ENCODE measurements at regions not wholly inside any gene's neighbourhood (a gene's known extent, or its start where the extent isn't known, plus 50 kb on each side); places are given as distances from the start of the nearest gene placed in this dataset.

DNA sequence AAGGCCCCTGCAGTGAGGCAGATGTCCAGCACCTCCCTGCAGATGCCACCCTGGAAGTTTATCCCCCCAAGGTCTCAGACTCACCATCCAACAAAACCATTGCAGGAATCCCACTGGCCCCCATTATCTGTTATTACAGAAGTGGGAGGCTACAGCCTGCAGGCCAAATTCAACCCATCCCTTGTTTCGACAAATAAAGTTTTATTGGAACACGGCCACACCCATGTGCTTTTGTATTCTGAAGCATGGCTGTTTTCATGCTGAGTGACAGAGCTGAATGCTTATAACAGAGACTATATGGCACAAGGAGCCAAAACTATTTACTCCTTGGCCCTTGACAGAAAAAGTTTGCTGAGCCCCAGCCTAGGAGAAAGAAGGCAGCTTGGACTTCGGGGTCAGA lies 428.8 kb downstream of the CDK5RAP2 start:
- intact Hi-C loops (cut with DNase I), result no loop called here
- no peak for DNase-seq

DNA sequence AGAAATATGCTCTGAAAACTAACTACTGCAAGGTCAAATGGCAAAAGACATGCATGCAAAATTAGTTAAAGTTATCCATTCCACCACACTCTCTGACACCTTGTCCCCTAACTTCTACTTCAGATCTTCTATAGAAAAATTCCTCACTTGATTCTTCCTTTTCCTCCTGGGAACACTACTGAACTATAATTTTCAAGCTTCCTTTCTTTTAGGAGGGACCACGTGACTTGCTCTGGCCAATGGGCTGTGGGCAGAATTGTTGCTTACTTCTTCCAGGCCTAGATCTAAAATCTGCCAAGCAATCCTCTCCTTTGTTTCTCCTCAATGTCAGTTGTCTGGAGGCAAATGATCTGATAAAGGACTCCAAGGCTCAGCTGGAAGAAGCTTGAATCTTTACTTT lies 441.0 kb downstream of the CDK5RAP2 start:
- DNase-seq, result no peak
- intact Hi-C loops (cut with DNase I), result no loop called here

DNA sequence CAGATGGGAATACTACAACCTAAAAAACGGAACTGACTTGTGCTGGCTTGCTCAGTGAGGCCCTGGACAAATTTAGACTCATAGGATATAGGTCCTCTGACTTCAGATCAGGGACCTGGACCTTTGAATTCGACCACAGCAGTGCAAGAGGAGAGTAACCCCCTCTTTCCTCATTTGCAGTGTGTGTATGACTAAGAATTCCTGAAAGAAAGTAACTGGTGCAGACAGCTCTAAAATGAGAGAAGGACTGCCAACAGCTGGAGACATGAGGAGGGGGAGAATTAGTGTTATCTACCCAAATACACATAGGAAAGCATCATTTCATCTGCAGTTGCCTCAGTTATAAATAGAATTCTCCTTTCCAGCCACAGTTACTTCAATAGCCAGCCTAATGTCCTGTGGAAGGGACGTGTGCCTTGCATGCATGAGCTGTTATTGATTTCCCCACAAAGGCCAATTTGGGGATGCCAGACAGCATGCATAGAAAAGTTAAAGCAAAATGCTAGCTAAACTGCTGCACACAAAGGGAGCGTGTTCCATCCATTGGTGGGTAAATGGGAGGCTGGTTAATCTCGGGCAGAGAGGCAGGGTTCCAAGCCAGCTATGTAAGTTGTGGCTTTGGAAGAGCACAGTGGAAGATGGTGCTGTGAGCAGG lies 442.7 kb downstream of the CDK5RAP2 start:
- intact Hi-C loops (cut with DNase I), result no loop called here
- no peak for DNase-seq

DNA sequence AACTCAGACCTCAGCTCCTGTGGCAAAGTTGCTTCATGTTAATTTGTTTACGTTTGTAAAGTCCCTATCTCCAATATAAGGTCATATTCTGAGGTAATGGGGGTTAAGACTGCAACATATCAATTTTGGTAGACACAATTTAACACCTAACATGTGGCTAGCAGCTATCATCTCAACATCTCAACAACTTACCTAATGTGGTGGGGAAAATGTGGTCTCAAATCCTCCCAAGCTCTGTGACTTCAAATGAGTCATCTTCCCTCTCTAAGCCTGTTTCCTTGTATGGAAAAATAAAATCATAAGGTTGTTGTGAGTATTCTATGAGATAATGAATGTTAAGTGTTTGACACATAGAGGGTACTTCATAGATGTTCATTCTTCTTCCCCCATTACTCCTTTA lies 443.3 kb downstream of the CDK5RAP2 start:
- intact Hi-C loops (cut with DNase I), result no loop called here
- DNase-seq, result no peak

DNA sequence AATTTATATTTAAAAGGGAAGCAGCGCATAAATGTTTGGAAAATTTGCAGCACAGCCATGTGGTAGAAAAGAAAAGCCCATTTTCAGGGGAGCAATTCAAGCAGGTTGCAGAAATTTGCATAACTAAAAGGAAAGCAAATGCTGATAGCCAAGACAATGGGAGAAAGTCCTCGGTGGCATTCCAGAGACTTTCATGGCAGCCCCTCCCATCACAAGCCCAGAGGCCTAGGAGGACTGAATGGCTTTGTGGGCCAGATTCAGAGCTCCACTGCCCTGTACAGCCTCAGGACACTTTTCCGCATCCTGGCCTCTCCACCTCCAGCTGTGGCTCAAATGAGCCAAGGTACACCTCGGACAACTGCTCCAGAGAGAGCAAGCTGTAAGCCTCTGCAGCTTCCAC lies 462.9 kb downstream of the CDK5RAP2 start:
- DNase-seq, result no peak
- intact Hi-C loops (cut with DNase I), result no loop called here

DNA sequence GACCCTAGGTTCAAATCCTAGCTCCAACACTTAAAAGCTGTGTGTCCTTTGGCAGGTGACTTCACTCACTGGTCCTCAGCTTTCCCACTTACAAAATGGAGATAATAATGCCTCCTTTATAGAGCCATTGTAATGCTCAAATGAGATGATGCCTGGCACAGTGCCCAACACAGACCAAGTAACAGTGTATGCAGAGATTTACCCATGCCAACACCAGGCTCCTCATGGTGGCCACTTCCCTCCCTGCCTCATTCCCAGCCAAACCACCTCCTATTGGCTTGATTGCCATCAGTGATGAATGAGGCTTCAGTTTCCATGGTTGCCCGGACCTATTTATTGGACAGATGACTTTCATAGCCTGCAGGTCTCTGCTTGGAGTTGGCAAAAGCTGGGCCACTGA lies 469.4 kb downstream of the CDK5RAP2 start:
- DNase-seq, result peak in 1 of 10 donors; percentile 21
- intact Hi-C loops (cut with DNase I), result no loop called here

DNA sequence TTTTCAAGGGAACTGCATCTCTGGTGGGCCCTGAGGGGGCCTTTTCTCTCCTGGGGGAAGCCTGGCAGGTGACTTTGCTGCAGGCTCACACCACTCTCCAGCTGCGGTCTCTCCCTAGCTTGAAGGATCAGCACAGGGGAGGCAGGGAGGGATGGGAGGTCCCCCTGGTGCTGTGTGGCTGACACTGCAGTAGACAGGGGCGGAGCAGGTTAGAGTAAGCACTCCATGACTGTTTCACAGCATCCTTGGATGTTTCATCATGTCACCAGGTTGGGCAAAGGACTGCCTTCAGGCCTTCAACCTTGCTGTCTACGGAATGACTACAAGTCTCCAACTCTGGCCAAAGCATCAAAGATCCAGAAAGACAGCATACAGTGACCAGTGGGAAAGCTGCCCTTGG lies 470.7 kb downstream of the CDK5RAP2 start:
- intact Hi-C loops (cut with DNase I), result no loop called here
- DNase-seq, result peak in 1 of 10 donors; percentile 77

DNA sequence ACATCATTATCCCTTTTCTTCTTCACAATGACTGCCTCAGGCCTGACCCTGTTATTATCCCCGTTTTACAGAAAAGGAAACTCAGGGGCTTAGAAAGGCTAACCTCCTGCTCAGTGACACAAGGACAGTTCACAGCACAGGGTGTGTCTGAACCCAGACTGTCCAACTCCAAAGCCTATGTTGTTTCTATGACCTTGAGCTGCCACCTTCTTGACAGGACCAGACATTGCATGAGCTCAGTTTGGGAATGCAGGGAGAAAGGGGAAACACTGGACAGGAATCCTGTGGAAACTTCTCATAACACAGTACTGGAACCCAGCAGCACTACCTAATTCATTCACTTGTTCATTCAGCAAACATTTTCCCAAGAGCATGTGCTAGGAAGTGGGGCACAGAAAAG lies 472.8 kb downstream of the CDK5RAP2 start:
- no peak for DNase-seq
- intact Hi-C loops (cut with DNase I), result no loop called here

DNA sequence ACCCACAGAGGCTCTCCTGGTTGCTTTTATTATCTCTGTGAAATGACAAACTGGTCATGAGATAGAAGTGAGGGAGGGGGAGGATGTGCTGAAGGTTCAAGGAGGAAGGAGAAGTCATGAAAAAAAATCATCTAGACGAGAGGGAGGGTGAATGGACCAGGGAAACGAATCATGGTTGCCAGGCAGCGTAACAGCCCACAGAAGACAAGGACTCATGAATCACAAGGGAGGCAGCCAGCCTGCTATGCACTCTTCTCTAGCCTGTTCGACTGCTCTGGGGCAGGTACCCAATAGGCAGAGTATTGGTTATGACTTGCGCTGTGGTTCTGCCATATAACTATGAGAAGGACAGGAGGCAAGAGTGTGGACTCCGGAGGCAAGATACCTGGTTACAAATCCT lies 475.2 kb downstream of the CDK5RAP2 start:
- intact Hi-C loops (cut with DNase I), result no loop called here
- DNase-seq, result no peak

DNA sequence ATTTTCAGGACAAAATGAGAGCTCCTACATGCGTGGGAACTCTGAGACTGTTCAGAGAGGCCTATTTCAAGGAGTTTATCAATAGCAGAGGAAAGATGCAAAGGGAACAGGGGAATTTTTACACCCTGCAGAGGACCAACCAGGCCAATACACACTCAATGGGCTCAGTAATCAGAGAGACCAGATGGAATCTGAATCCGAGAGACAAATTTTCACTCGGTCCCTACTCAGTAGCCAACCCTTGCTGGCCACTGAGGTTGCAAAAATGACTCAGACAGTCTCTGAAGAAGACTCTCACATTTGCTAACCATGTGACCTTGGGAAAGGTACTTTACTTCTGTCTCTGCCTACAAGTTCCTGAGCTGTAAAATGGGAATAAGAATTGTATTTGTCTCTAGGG lies 479.4 kb downstream of the CDK5RAP2 start:
- no peak for DNase-seq
- intact Hi-C loops (cut with DNase I), result no loop called here

DNA sequence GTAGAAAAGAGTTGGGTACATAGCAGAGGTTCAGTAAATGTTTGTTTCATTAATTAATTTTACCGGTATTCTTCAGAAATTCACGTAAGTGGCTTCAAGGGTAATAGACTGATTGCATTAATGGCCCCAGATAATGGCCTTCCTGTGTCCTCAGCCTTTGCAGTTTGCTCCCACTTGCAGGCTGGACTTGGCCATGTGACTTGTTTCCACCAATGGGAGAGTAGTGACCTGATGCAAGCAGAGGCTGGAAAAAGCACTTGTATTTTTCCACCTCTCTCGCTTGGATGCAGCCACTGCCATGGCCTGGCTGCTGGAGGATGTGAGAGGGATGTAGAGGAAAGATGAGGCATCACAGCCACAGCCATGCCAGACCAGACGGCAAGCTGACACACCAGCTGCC lies 480.9 kb downstream of the CDK5RAP2 start:
- peak in 1 of 10 donors; percentile 74 for DNase-seq
- intact Hi-C loops (cut with DNase I), result no loop called here

DNA sequence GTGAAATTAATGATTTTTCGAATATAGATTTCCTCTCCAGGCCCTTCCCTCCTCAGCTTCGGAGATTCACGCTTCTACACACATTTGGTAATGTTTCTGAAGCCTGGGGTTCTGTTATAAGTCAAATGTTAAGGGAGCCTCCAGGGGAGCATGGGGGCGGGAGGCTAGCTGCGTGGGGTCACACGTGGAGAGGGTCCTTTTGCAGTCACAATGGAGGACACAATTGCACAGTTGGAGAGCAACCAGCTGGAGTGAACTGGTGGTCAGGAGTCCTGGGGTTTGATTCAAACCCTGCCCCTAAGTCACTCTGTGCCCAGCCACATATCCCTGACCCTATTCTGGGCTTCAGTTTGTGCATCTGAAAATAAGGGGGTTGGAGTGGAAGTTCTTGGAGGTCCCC lies 481.4 kb downstream of the CDK5RAP2 start:
- intact Hi-C loops (cut with DNase I), result no loop called here

DNA sequence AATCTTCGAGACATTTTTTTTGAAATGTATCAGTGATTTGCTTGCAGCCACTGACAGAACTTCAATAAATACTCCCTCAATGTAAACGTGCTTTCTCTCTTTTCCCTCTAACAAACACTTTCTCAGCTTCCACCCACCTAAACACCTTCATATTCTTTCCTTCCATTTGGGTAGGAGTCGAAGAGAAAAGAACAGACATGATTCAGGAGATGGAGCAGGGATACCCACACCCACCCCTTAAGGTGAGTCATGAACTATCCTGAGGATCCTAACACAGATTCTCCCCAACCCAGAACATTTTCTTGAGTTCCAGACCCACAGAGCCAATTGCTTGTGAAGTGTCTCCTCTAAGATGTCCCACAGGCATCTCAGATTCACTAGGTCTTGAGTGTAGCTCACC lies 488.8 kb downstream of the CDK5RAP2 start:
- intact Hi-C loops (cut with DNase I), result no loop called here

More for the DNA sequence above, 481.4 kb downstream of the CDK5RAP2 start:
- no peak for DNase-seq

DNA sequence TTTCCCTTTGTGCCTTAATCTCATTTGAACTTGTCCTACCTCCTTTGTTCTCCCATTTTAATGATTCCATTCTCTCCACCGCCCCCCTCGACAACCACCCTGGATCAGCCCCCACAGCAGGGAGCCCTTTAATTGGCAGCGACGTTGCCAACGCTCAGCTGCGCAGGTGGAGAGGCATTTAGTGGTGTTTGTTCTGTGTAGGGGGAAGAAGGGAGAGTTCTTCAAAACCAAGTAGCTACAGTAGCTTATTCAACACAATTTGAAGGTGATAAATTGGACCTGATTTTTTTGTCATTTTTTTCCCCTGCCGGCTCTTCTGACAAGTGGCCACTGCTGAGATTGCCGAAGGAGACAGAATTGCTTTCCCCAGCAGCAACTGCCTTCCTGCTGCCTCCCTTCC lies 499.1 kb downstream of the CDK5RAP2 start:
- intact Hi-C loops (cut with DNase I), result no loop called here

More for the DNA sequence above, 488.8 kb downstream of the CDK5RAP2 start:
- DNase-seq, result no peak

DNA sequence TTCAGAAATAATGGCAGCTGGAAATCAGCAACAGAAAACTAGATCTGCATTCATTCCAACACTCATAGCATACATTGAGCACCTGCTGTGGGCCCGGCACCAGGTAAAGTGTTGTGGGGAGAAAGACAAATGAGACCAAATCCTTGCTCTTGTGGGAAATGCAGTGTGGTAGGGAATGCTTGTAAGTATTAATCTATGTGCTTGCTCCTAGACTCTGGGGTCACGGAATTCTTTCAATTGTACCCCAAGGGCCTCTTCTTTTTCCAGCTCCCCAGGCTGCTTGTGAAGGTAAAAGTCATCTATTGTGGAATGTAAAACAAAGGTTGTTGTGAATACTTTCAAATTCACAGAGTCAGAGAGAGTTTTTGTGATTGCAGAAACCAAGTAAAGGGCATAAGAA lies 501.9 kb downstream of the CDK5RAP2 start:
- no peak for DNase-seq
- intact Hi-C loops (cut with DNase I), result no loop called here

More for the DNA sequence above, 499.1 kb downstream of the CDK5RAP2 start:
- DNase-seq, result no peak

DNA sequence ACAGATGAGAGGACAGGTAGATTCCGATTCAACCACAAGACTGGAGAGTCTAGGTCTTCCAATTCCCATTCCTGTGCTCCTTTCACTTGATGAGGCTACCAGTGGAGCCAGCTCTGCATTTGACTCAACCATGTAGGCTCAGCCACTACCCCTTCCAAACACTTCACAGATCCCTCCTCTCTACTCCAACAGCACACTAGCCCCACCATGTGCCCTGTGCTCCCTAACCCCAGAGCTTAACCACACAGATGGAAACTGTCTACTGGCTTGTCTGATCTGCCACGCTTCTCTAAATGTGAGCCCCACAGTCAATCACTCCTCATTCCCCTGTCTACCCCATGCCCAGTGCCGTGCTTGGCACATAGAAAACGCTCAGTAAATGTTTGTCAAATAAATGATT lies 508.2 kb downstream of the CDK5RAP2 start:
- intact Hi-C loops (cut with DNase I), result no loop called here
- no peak for DNase-seq

DNA sequence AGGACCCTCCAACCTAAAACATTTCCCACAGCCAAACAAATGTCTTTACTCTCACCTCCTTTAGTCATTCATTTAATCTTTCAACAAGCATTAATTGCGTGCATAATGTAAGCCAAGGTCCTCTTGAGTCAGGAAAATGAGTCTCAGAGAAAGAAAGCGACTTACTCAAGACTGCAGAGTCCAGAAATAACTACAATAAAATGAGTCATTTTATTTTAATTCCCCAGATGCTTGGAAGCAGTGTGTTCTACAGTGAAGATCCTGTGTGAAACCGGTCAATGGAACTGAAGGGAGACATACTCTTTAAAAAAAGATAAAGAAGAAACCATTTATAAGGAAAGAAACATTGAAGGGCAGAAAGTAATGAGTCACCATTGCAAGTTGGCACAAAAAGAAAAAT lies 513.7 kb downstream of the CDK5RAP2 start:
- no peak for DNase-seq
- intact Hi-C loops (cut with DNase I), result no loop called here

DNA sequence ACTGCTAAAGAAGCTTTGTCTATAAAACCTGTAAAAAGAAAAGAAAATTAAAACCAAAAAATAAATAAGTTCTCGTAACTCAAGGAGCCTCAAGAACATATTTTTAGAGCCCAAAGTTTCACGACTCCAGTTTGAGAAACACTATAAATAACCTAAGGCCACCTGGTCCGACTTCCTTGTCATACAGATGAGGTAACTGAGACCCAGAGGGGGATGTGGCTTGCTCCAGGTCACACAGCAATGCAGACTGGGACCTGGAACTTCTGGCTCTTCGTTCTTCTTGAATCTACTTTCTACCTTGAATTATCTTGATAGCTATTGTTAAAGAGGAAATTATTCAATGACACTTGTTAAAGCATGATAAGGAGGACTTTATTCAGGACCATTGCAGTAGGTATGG lies 514.8 kb downstream of the CDK5RAP2 start:
- intact Hi-C loops (cut with DNase I), result no loop called here
- no peak for DNase-seq

DNA sequence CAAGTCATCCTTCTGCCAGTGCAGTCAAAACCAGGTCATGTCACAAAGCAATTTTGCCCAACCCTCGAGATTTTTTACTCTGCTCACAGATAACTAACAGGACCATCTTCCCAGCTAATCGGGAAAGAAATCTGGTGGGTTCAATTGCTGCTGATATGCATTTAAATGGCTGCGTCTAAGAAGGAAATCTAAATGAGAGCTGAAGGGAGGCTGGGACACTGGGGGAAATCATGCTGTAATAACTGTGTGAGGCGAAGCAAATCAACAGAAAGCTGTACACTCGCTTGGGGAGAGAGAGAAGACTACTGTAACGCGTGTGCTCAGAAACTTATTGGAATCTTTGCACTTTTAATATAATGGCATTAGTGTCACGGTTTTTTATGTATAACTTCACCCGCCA lies 535.0 kb downstream of the CDK5RAP2 start:
- DNase-seq, result no peak
- intact Hi-C loops (cut with DNase I), result no loop called here

DNA sequence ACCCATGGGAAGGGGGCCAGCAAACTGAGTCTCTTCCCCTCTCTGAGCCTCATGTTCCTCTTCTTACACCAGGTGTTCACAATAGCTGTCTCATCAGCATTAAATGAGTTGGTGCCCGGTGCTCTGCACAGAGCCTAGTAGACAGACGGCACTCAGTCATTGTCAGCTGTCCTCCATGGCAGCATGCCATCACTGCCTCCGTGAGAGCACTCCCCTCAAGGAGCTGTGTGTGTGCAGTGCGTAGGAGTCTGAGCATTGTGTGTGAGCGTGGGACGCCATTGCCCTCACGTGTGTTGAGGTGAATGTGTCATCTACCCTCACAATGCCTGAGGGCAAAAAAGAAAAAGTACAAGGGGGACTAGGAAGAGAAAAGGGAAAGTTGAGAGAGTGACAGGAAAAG lies 536.5 kb downstream of the CDK5RAP2 start:
- DNase-seq, result peak in 5 of 10 donors; percentile 16 to 90 (median 23)
- intact Hi-C loops (cut with DNase I), result no loop called here

DNA sequence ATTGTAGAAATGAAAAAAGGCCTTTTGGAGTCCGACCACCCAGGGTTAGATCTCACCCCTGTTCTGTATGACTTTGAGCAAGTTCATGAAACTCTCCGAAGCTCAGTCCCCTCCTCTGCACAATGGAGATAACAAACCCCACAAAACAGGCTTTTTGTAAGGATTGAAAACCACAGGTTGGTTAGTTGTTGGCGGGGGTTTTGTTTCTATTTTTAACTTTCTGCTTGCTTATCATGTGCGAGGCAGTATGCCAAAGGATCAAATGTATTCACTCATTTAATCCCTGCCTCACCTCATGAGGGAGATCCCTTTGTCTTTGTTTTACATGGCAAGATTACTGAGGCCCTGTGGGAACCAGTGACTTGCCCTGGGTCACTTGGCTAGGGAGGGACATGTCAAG lies 539.1 kb downstream of the CDK5RAP2 start:
- no peak for DNase-seq
- intact Hi-C loops (cut with DNase I), result no loop called here

DNA sequence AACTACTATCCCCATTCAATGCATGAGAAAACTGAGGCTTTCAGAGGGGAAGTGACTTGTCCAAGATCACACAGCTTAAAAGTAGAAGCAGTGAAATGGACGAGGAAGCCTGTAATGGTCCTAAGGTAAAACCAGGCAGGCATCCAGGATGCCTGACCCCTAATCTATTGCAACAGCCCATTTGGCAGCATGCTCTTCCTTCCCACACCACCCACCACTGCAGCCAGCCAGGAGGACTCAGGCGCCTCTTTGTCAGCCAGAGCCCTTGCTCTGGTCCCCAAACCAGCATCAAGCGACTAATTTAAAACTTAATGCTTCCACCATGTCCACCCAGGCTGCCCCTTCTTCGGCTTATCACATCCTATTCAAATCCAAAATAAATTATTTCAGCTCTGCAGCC lies 541.6 kb downstream of the CDK5RAP2 start:
- DNase-seq, result no peak
- intact Hi-C loops (cut with DNase I), result no loop called here

DNA sequence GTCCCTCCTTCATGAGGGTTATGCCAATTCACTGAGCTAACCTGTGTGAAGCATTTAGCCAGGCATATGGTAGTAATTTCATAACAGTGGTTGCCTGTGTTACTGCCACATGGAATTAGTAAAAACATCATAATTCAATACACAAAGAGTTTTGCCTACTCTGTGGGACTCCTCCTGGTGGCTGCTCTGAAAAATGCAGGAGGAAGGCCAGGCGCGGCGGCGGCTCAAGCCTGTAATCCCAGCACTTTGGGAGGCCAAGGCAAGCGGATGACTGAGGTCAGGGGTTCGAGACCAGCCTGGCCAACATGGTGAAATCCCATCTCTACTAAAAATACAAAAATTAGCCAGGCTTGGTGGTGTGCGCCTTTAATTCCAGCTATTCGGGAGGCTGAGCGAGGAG lies 547.3 kb downstream of the CDK5RAP2 start:
- DNase-seq, result peak in 1 of 10 donors; percentile 62
- intact Hi-C loops (cut with DNase I), result no loop called here

Measured in posterior cingulate gyrus (tissue), 11 donors.